Caco-2 (cell line): ENCODE measurements at regions not wholly inside any gene's neighbourhood (a gene's known extent, or its start where the extent isn't known, plus 50 kb on each side); places are given as distances from the start of the nearest gene placed in this dataset.

Experiments
- BruUV-seq: library from RNA; stranded (reverse); fragments of 400-500 nt; replicated peaks from 2 replicates; lab custom pipeline; 2021; lab: Mats Ljungman, UMichigan
- CTCF ChIA-PET: fragments of 300-600 bp; sonication (Branson Sonifier 250); formaldehyde crosslinking; loops from one replicate; lab custom pipeline; 2022; ENCODE audit warnings: antibody characterized with exemption; lab: Charles Lee
- POLR2A ChIA-PET: fragments of 300-600 bp; sonication (Branson Sonifier 250); formaldehyde crosslinking; loops from one replicate; lab custom pipeline; 2022; ENCODE audit warnings: antibody characterized with exemption; lab: Charles Lee
- DNase-seq, 2 experiments: peaks; one replicate each; pipeline versions ENCODE4 v3.0.0 to v3.0.0-alpha.2; 2020 to 2022
- H3K27me3 ChIP-seq: replicated peaks from 2 replicates; pipeline ENCODE4 v1.6.0; 2011; ENCODE audit warnings: low read length; ENCODE audit not compliant: control insufficient read depth, insufficient read depth
- H3K36me3 ChIP-seq: 2 replicates; pipeline ENCODE4 v1.5.1; 2011; ENCODE audit warnings: low read length; ENCODE audit not compliant: control insufficient read depth, insufficient read depth
- H3K4me1 ChIP-seq: fragments of 250-450 bp; sonication (Bioruptor Pico); 2 replicates; pipeline ENCODE4 v1.5.1; 2020; ENCODE audit warnings: mild to moderate bottlenecking
- H3K4me3 ChIP-seq: 2 replicates; pipeline ENCODE4 v1.5.1; 2011; ENCODE audit warnings: low read depth, mild to moderate bottlenecking, control low read depth, low read length
- H3K9me3 ChIP-seq: fragments of 250-450 bp; sonication (Bioruptor Pico); 2 replicates; pipeline ENCODE4 v1.5.1; 2020; ENCODE audit warnings: mild to moderate bottlenecking, moderate library complexity
- H3K27ac Mint-ChIP-seq: one replicate; pipeline ENCODE4 v1.8.0; 2022; ENCODE audit warnings: mixed read lengths; ENCODE audit not compliant: unreplicated experiment
- H3K27me3 Mint-ChIP-seq: one replicate; pipeline ENCODE4 v1.8.0; 2022; ENCODE audit warnings: mixed read lengths; ENCODE audit not compliant: insufficient read depth, unreplicated experiment
- H3K36me3 Mint-ChIP-seq: one replicate; pipeline ENCODE4 v1.8.0; 2022; ENCODE audit warnings: mild to moderate bottlenecking, mixed read lengths; ENCODE audit not compliant: insufficient read depth, unreplicated experiment
- H3K4me1 Mint-ChIP-seq: one replicate; pipeline ENCODE4 v1.8.0; 2022; ENCODE audit warnings: low read depth, mixed read lengths; ENCODE audit not compliant: unreplicated experiment
- H3K4me3 Mint-ChIP-seq: one replicate; pipeline ENCODE4 v1.8.0; 2022; ENCODE audit warnings: mild to moderate bottlenecking, moderate library complexity, mixed read lengths; ENCODE audit not compliant: unreplicated experiment
- H3K9me3 Mint-ChIP-seq: one replicate; pipeline ENCODE4 v1.8.0; 2022; ENCODE audit warnings: mixed read lengths; ENCODE audit not compliant: unreplicated experiment
- intact Hi-C: fragments of 100-400 bp; cut with micrococcal nuclease; formaldehyde crosslinking; loops from one replicate; pipeline ENCODE4 v1.10.0; 2022; ENCODE audit not compliant: unreplicated experiment
- TF ChIP-seq, protein P1 (sequence below), 2 experiments: fragments of 200-600 bp in 1 of 2; IDR thresholded peaks; 1 replicate in 1 of 2; 2 replicates in 1 of 2; pipeline versions ENCODE4 v1.5.1 to v1.8.0; 2011 to 2022; ENCODE audit warnings: antibody characterized with exemption in 1 of 2, control low read depth in 1 of 2, inconsistent platforms in 1 of 2, low read depth in 1 of 2, low read length in 1 of 2, mild to moderate bottlenecking in 1 of 2, moderate library complexity in 1 of 2; ENCODE audit not compliant: insufficient read depth in 1 of 2, severe bottlenecking in 1 of 2, unreplicated experiment in 1 of 2

DNA sequence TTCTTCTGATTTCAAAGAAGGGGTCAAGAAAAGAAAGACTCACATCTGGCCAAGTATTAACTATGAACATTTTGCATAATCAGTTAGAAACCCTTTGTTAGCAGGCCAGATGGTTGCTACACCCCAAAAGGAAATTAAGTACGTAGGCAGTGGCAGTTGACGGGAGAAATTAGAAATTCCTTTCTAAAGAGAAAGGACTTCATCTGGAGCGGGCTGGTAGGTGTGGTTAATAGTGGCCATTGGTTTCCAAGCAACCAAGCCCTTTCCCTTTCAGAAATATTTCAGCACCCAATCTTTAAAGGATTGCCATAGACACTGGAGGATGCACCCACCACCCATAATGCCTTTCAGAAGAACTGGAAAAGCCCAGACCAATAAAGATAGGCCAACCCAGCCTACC is 235.7 kb upstream of the LDB2 start:
- peaks cover 16% of the 10 kb centered on the region for H3K27me3 Mint-ChIP-seq
- no peak overlapping the region for H3K4me3 ChIP-seq
- TF ChIP-seq, protein P1, sequence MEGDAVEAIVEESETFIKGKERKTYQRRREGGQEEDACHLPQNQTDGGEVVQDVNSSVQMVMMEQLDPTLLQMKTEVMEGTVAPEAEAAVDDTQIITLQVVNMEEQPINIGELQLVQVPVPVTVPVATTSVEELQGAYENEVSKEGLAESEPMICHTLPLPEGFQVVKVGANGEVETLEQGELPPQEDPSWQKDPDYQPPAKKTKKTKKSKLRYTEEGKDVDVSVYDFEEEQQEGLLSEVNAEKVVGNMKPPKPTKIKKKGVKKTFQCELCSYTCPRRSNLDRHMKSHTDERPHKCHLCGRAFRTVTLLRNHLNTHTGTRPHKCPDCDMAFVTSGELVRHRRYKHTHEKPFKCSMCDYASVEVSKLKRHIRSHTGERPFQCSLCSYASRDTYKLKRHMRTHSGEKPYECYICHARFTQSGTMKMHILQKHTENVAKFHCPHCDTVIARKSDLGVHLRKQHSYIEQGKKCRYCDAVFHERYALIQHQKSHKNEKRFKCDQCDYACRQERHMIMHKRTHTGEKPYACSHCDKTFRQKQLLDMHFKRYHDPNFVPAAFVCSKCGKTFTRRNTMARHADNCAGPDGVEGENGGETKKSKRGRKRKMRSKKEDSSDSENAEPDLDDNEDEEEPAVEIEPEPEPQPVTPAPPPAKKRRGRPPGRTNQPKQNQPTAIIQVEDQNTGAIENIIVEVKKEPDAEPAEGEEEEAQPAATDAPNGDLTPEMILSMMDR (IDR thresholded peaks at IDR 0.05; ENCODE audit: insufficient read depth in 1 of 2, low read depth in 1 of 2, low read length in 1 of 2, severe bottlenecking in 1 of 2, unreplicated experiment in 1 of 2) = no peak
- DNase-seq = no peak
- CTCF ChIA-PET = no interaction called here
- BruUV-seq = no TSS peak
- no peak overlapping the region for H3K27ac Mint-ChIP-seq
- H3K36me3 ChIP-seq = no peaks in the 10 kb centered on the region
- H3K9me3 ChIP-seq = peaks cover 3% of the 10 kb centered on the region
- no peaks in the 10 kb centered on the region for H3K36me3 Mint-ChIP-seq
- POLR2A ChIA-PET = no interaction called here
- peaks cover 12% of the 10 kb centered on the region for H3K9me3 Mint-ChIP-seq
- no peaks in the 10 kb centered on the region for H3K27me3 ChIP-seq
- peaks cover 6% of the 10 kb centered on the region for H3K4me1 Mint-ChIP-seq
- no peaks in the 10 kb centered on the region for H3K4me1 ChIP-seq
- intact Hi-C loops = no loop called here
- no peak overlapping the region for H3K4me3 Mint-ChIP-seq

DNA sequence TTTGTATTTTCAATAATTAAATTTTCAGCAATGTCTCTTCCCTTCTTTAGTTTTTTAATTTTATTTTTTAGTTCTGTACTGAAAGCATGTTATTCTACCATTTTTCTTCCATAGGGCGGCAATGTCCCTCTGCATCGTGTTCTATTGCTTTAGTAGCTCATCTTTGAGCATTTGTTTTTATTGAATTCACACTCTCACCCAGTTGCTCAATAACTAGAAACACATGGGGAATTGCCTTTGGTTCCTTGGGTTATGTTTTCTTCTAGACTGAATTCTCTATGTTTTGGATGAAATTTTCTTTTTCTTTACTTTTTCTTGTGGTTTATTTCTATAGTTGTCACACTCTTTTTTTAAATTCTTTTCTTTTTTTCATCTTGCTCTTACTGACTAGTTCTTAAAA is 233.8 kb upstream of the LDB2 start:
- POLR2A ChIA-PET = no interaction called here
- H3K36me3 ChIP-seq = no peaks in the 10 kb centered on the region
- TF ChIP-seq, protein P1 (IDR thresholded peaks at IDR 0.05; ENCODE audit: insufficient read depth in 1 of 2, low read depth in 1 of 2, low read length in 1 of 2, severe bottlenecking in 1 of 2, unreplicated experiment in 1 of 2) = no peak
- H3K9me3 ChIP-seq = no peaks in the 10 kb centered on the region
- no peak overlapping the region for H3K4me3 ChIP-seq
- H3K27ac Mint-ChIP-seq = no peak overlapping the region
- no peaks in the 10 kb centered on the region for H3K36me3 Mint-ChIP-seq
- H3K4me3 Mint-ChIP-seq = no peak overlapping the region
- peaks cover 12% of the 10 kb centered on the region for H3K9me3 Mint-ChIP-seq
- peaks cover 18% of the 10 kb centered on the region for H3K27me3 Mint-ChIP-seq
- H3K4me1 ChIP-seq = no peaks in the 10 kb centered on the region
- intact Hi-C loops = no loop called here
- CTCF ChIA-PET = no interaction called here
- DNase-seq = no peak
- no peaks in the 10 kb centered on the region for H3K27me3 ChIP-seq
- peaks cover 6% of the 10 kb centered on the region for H3K4me1 Mint-ChIP-seq
- no TSS peak for BruUV-seq

DNA sequence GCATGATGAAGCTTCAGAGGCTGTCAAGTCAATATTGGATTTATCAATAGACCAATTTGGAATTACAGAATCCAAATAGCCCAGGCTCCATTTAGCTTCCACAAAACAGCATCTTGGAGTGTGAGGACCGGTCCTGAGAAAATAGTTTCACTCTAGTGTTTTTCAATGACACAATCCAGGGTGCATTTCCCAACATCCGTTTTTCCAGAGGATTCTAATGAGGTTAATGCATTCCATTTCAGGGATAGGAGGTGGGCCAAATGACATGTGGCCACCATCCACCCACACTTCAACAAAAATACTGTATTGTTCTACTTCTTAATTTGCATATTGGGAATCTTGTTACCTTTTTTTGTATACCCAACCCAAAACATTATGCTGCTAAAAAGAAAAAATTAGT is 229.8 kb upstream of the LDB2 start:
- intact Hi-C loops = no loop called here
- Histone ChIP-seq H3K4me3 (no peak overlapping the region), H3K9me3 (no peaks in the 10 kb centered on the region), H3K4me1 (no peaks in the 10 kb centered on the region), H3K27me3 (no peaks in the 10 kb centered on the region), H3K36me3 (no peaks in the 10 kb centered on the region)
- DNase-seq = no peak
- POLR2A ChIA-PET = no interaction called here
- Mint-ChIP-seq H3K36me3 (no peaks in the 10 kb centered on the region), H3K27me3 (peaks cover 14% of the 10 kb centered on the region), H3K27ac (no peak overlapping the region), H3K9me3 (peaks cover 12% of the 10 kb centered on the region), H3K4me3 (no peak overlapping the region), H3K4me1 (peaks cover 6% of the 10 kb centered on the region)
- TF ChIP-seq, protein P1 (IDR thresholded peaks at IDR 0.05; ENCODE audit: insufficient read depth in 1 of 2, low read depth in 1 of 2, low read length in 1 of 2, severe bottlenecking in 1 of 2, unreplicated experiment in 1 of 2) = no peak
- CTCF ChIA-PET = no interaction called here
- BruUV-seq = no TSS peak
